GM12878 (cell line): ENCODE measurements at regions not wholly inside any gene's neighbourhood (a gene's known extent, or its start where the extent isn't known, plus 50 kb on each side); places are given as distances from the start of the nearest gene placed in this dataset.

ENCODE experiments used
- ATAC-seq: fragments of 200-7000 bp; cut with Tn5 transposase; 3 replicates; pipeline ENCODE4 v1.9.1; 2020; ENCODE audit warnings: mild to moderate bottlenecking, moderate library complexity
- BruUV-seq: library from RNA; stranded (reverse); fragments of 400-500 nt; replicated peaks from 2 replicates; lab custom pipeline; 2021; lab: Mats Ljungman, UMichigan
- CTCF ChIA-PET: fragments of 300-600 bp; sonication (Branson Sonifier 250); formaldehyde crosslinking; extraction: SDS; loops from one replicate; lab custom pipeline; 2021; ENCODE audit warnings: inconsistent platforms; lab: Yijun Ruan, JAX
- POLR2A ChIA-PET: fragments of 350-600 bp; formaldehyde crosslinking; extraction: SDS; loops from one replicate; lab custom pipeline; 2021; ENCODE audit warnings: inconsistent platforms; lab: Charles Lee
- RAD21 ChIA-PET: fragments of 300-600 bp; sonication (Branson Sonifier 250); formaldehyde crosslinking; loops from one replicate; lab custom pipeline; 2023; ENCODE audit warnings: antibody characterized with exemption; ENCODE audit not compliant: unreplicated experiment; lab: Charles Lee
- SMC1A ChIA-PET: fragments of 300-600 bp; sonication (Branson Sonifier 250); formaldehyde crosslinking; loops from one replicate; lab custom pipeline; 2023; ENCODE audit not compliant: unreplicated experiment, uncharacterized antibody; lab: Charles Lee
- DNase-seq: peaks from one replicate; pipeline ENCODE4 v3.0.0-alpha.2; 2011; ENCODE audit warnings: low read depth, low spot score
- FAIRE-seq: peaks from 3 replicates; lab custom pipeline; 2011; peaks lifted over from hg19 to GRCh38; lab: Jason Lieb, UNC
- H2AFZ ChIP-seq: 2 replicates; pipeline ENCODE4 v1.6.0; 2011; ENCODE audit warnings: low read depth, low read length, control low read depth; ENCODE audit not compliant: control insufficient read depth
- H3K27ac ChIP-seq: 2 replicates; pipeline ENCODE4 v1.5.1; 2011; ENCODE audit warnings: control low read depth; ENCODE audit not compliant: control insufficient read depth, insufficient read depth
- H3K27me3 ChIP-seq, 2 experiments: replicated peaks in 1 of 2; 2 replicates each; pipeline versions ENCODE4 v1.6.0 to v1.6.1; 2011; ENCODE audit warnings: low read length in 1 of 2; ENCODE audit not compliant: control insufficient read depth in 2 of 2, insufficient read depth in 2 of 2
- H3K36me3 ChIP-seq, 2 experiments: 2 replicates each; pipeline ENCODE4 v1.5.1; 2011; ENCODE audit warnings: low read length in 1 of 2; ENCODE audit not compliant: control insufficient read depth in 2 of 2, insufficient read depth in 2 of 2
- H3K4me1 ChIP-seq: 2 replicates; pipeline ENCODE4 v1.6.1; 2011; ENCODE audit warnings: mild to moderate bottlenecking, low read length, moderate library complexity, mixed read lengths; ENCODE audit not compliant: control insufficient read depth, insufficient read depth
- H3K4me2 ChIP-seq: 2 replicates; pipeline ENCODE4 v1.6.0; 2011; ENCODE audit warnings: control low read depth; ENCODE audit not compliant: control insufficient read depth, insufficient read depth
- H3K4me3 ChIP-seq: fragments of 200-600 bp; sonication (generic); 2 replicates; pipeline ENCODE4 v1.5.1; 2016
- H3K79me2 ChIP-seq: 2 replicates; pipeline ENCODE4 v1.6.0; 2011; ENCODE audit warnings: low read length; ENCODE audit not compliant: control insufficient read depth, insufficient read depth
- H3K9ac ChIP-seq: 2 replicates; pipeline ENCODE4 v1.8.0; 2011; ENCODE audit warnings: low read length, control low read depth, mixed read lengths; ENCODE audit not compliant: control insufficient read depth, insufficient read depth
- H3K9me3 ChIP-seq: replicated peaks from 3 replicates; pipeline ENCODE4 v1.5.1; 2011; ENCODE audit warnings: mild to moderate bottlenecking, low read length; ENCODE audit not compliant: control insufficient read depth, insufficient read depth
- H4K20me1 ChIP-seq: 2 replicates; pipeline ENCODE4 v1.6.0; 2011; ENCODE audit not compliant: control insufficient read depth, insufficient read depth
- BACH1 ChIP-seq: fragments of 450-650 bp; IDR thresholded peaks from 2 replicates; pipeline ENCODE4 v1.6.1; 2017; ENCODE audit warnings: mild to moderate bottlenecking, borderline replicate concordance
- JUND ChIP-seq: IDR thresholded peaks from 2 replicates; pipeline ENCODE4 v1.6.1; 2012; ENCODE audit warnings: low read depth, mild to moderate bottlenecking, low read length, improper control_type of control experiment, moderate library complexity
- KDM1A ChIP-seq: fragments of 200-600 bp; sonication (generic); IDR thresholded peaks from 2 replicates; pipeline ENCODE4 v1.6.1; 2016; ENCODE audit warnings: borderline replicate concordance
- MTA3 ChIP-seq: IDR thresholded peaks from 2 replicates; pipeline ENCODE4 v1.6.1; 2012; ENCODE audit warnings: low read length, inconsistent platforms, borderline replicate concordance
- PAX5 ChIP-seq: IDR thresholded peaks from 2 replicates; pipeline ENCODE4 v1.6.1; 2011; ENCODE audit warnings: low read depth, low read length, borderline replicate concordance
- PML ChIP-seq: IDR thresholded peaks from 2 replicates; pipeline ENCODE4 v1.6.1; 2012; ENCODE audit warnings: low read length, inconsistent platforms
- POU2F2 ChIP-seq: IDR thresholded peaks from 3 replicates; pipeline ENCODE4 v1.6.1; 2011; ENCODE audit warnings: low read depth, mild to moderate bottlenecking, low read length, borderline replicate concordance
- RAD21 ChIP-seq: IDR thresholded peaks from 2 replicates; pipeline ENCODE4 v1.6.1; 2011; ENCODE audit warnings: mild to moderate bottlenecking, low read depth, low read length, moderate library complexity; ENCODE audit not compliant: insufficient read depth
- STAT3 ChIP-seq: IDR thresholded peaks from 2 replicates; pipeline ENCODE4 v1.6.1; 2011; ENCODE audit warnings: low read depth, low read length, improper control_type of control experiment
- SUZ12 ChIP-seq: fragments of 200-600 bp; sonication (generic); IDR thresholded peaks from one replicate; pipeline ENCODE4 v1.6.1; 2018; ENCODE audit warnings: antibody characterized with exemption, mild to moderate bottlenecking; ENCODE audit not compliant: unreplicated experiment
- TCF7 ChIP-seq: IDR thresholded peaks from 2 replicates; pipeline ENCODE4 v1.6.1; 2014; ENCODE audit warnings: antibody characterized with exemption, borderline replicate concordance
- ZNF384 ChIP-seq: IDR thresholded peaks from 2 replicates; pipeline ENCODE4 v1.6.1; 2012; ENCODE audit warnings: low read depth, mild to moderate bottlenecking, low read length, improper control_type of control experiment, borderline replicate concordance
- WGBS: methylation state at CpG from one replicate; pipeline ENCODE4 v1.1.6; 2016; ENCODE audit warnings: low lambda C conversion rate; ENCODE audit not compliant: insufficient replicate concordance, insufficient coverage; ENCODE audit errors: missing lambda C conversion rate; 5-methylcytosine and 5-hydroxymethylcytosine counted together
- in situ Hi-C: fragments of 300-500 bp; cut with MboI; formaldehyde crosslinking; loops from 9 replicates; pipeline ENCODE4 v1.14.3; 2018; ENCODE audit warnings: mixed read lengths
- intact Hi-C: fragments of 100-400 bp; cut with micrococcal nuclease; formaldehyde crosslinking; loops from one replicate; pipeline ENCODE4 v1.14.2; 2022; ENCODE audit not compliant: unreplicated experiment
- TF ChIP-seq, protein P1 (sequence below): fragments of 450-650 bp; formaldehyde crosslinking; IDR thresholded peaks from 2 replicates; pipeline ENCODE4 v1.4.0; 2020; ENCODE audit warnings: mild to moderate bottlenecking, moderate library complexity
- TF ChIP-seq, protein P2 (sequence below): fragments of 450-650 bp; IDR thresholded peaks from 2 replicates; pipeline ENCODE4 v1.6.1; 2014; ENCODE audit warnings: mild to moderate bottlenecking
- TF ChIP-seq, protein P3 (sequence below): IDR thresholded peaks from 2 replicates; pipeline ENCODE4 v1.6.1; 2011; ENCODE audit warnings: borderline replicate concordance, low read depth, mild to moderate bottlenecking, moderate library complexity, mixed read lengths, low read length; ENCODE audit not compliant: insufficient read depth; ENCODE audit errors: extremely low read length

DNA sequence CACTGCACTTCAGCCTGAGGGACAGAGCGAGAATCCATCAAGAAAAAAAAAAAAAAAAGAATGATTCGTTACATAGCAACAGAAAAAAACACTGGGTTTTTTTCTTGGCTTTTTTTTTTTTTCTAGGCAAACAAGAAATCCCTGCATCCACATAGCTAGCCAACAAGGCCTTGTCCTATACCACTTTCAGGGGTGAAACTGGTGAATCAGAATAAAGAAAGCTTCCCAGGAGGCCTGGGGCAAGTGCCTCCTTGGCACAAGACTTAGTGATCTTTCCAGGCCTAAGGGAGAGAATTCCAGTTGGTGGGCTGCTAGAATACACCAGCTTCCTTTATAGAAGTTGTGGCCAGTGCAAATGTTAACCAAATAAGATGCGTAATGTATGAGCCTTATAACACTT lies 90.0 kb downstream of the VCPKMT start (continued):
- TF ChIP-seq, protein P1, sequence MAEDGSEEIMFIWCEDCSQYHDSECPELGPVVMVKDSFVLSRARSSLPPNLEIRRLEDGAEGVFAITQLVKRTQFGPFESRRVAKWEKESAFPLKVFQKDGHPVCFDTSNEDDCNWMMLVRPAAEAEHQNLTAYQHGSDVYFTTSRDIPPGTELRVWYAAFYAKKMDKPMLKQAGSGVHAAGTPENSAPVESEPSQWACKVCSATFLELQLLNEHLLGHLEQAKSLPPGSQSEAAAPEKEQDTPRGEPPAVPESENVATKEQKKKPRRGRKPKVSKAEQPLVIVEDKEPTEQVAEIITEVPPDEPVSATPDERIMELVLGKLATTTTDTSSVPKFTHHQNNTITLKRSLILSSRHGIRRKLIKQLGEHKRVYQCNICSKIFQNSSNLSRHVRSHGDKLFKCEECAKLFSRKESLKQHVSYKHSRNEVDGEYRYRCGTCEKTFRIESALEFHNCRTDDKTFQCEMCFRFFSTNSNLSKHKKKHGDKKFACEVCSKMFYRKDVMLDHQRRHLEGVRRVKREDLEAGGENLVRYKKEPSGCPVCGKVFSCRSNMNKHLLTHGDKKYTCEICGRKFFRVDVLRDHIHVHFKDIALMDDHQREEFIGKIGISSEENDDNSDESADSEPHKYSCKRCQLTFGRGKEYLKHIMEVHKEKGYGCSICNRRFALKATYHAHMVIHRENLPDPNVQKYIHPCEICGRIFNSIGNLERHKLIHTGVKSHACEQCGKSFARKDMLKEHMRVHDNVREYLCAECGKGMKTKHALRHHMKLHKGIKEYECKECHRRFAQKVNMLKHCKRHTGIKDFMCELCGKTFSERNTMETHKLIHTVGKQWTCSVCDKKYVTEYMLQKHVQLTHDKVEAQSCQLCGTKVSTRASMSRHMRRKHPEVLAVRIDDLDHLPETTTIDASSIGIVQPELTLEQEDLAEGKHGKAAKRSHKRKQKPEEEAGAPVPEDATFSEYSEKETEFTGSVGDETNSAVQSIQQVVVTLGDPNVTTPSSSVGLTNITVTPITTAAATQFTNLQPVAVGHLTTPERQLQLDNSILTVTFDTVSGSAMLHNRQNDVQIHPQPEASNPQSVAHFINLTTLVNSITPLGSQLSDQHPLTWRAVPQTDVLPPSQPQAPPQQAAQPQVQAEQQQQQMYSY: no peak
- no peak for TF ChIP-seq TCF7
- no peak for TF ChIP-seq KDM1A
- TF ChIP-seq, protein P2, sequence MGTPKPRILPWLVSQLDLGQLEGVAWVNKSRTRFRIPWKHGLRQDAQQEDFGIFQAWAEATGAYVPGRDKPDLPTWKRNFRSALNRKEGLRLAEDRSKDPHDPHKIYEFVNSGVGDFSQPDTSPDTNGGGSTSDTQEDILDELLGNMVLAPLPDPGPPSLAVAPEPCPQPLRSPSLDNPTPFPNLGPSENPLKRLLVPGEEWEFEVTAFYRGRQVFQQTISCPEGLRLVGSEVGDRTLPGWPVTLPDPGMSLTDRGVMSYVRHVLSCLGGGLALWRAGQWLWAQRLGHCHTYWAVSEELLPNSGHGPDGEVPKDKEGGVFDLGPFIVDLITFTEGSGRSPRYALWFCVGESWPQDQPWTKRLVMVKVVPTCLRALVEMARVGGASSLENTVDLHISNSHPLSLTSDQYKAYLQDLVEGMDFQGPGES: no peak

DNA sequence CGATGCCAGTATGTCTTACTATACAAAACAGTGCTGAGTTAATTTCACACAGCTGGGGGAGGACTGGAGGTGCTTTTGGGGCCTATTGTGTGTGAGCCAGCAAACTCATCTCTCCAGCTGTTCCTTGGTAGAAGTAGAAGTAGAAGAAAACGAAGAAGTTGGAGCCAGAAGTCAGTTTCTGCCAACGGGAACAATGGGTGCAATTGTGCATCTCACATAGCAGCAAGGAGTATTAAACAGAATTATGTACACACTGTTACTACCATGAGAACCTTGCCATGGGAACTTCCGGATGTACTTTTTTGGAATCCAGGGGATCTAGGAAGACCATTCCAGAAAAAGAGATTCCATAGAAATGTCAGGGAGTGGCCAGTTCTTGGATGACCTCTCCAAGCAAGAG lies 88.6 kb downstream of the VCPKMT start:
- Histone ChIP-seq H3K4me2 (no peak overlapping the region), H3K9ac (no peak overlapping the region), H3K4me3 (no peak overlapping the region), H2AFZ (no peak overlapping the region), H4K20me1 (no peaks in the 10 kb centered on the region), H3K27me3 (no peaks in the 10 kb centered on the region), H3K9me3 (peaks cover 2% of the 10 kb centered on the region; the same call in 2 of the 3 replicates), H3K4me1 (no peaks in the 10 kb centered on the region), H3K36me3 (no peaks in the 10 kb centered on the region), H3K27ac (no peak overlapping the region), H3K79me2 (no peaks in the 10 kb centered on the region)
- RAD21 ChIA-PET: interaction anchor here (2.0 kb wide), 1 partner anchor 11 kb away, joined by 8 read pairs; no protein-coding TSS in a partner anchor
- TF ChIP-seq STAT3 (no peak), BACH1 (no peak), JUND (no peak), MTA3 (no peak), RAD21 (no peak), PAX5 (no peak), SUZ12 (no peak), PML (no peak), POU2F2 (no peak), ZNF384 (no peak)
- TF ChIP-seq, protein P3, sequence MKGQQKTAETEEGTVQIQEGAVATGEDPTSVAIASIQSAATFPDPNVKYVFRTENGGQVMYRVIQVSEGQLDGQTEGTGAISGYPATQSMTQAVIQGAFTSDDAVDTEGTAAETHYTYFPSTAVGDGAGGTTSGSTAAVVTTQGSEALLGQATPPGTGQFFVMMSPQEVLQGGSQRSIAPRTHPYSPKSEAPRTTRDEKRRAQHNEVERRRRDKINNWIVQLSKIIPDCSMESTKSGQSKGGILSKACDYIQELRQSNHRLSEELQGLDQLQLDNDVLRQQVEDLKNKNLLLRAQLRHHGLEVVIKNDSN: no peak
- FAIRE-seq: no peak
- intact Hi-C loops: no loop called here
- no TSS peak for BruUV-seq
- in situ Hi-C loops: no loop called here
- ATAC-seq: no peak
- POLR2A ChIA-PET: no interaction called here
- SMC1A ChIA-PET: interaction anchor here (0.9 to 2.2 kb wide), 7 partner anchors 9 to 164 kb away, joined by 3 to 9 read pairs (median 4); no protein-coding TSS in a partner anchor
- CTCF ChIA-PET: interaction anchor here (1.1 to 1.8 kb wide), 2 partner anchors 9 to 24 kb away, joined by 3 to 9 read pairs; no protein-coding TSS in a partner anchor
- WGBS: 68% methylated on average over 4 of the region's 4 CpGs
- DNase-seq: no peak
